SU-DHL-6 (cell line): ENCODE measurements at regions not wholly inside any gene's neighbourhood (a gene's known extent, or its start where the extent isn't known, plus 50 kb on each side); places are given as distances from the start of the nearest gene placed in this dataset.

Experiments
- H2AFZ ChIP-seq: fragments of 200-600 bp; sonication (generic); 2 replicates; pipeline ENCODE4 v1.6.1; 2014; ENCODE audit warnings: low read depth, mild to moderate bottlenecking, moderate library complexity, mixed read lengths, antibody characterized with exemption, low read length; ENCODE audit not compliant: severe bottlenecking
- H3F3A ChIP-seq: fragments of 200-600 bp; shearing (Covaris generic); 2 replicates; pipeline ENCODE4 v1.6.0; 2016; ENCODE audit warnings: antibody characterized with exemption, mild to moderate bottlenecking; ENCODE audit not compliant: insufficient read depth
- H3K27ac ChIP-seq: fragments of 200-600 bp; sonication (generic); 2 replicates; pipeline ENCODE4 v1.5.1; 2016; ENCODE audit warnings: low read depth, mild to moderate bottlenecking, low read length, moderate library complexity, mixed read lengths
- H3K27me3 ChIP-seq: fragments of 200-600 bp; sonication (generic), shearing (Covaris generic); 2 replicates; pipeline ENCODE4 v1.6.0; 2014; ENCODE audit warnings: mild to moderate bottlenecking, low read length
- H3K36me3 ChIP-seq: fragments of 200-600 bp; sonication (generic); 2 replicates; pipeline ENCODE4 v1.6.1; 2014; ENCODE audit warnings: mild to moderate bottlenecking, low read length, mixed read lengths
- H3K4me2 ChIP-seq: fragments of 300-600, 200-600 bp; shearing (Covaris generic), sonication (generic); 2 replicates; pipeline ENCODE4 v1.6.0; 2014; ENCODE audit warnings: low read length, low read depth, mild to moderate bottlenecking; ENCODE audit not compliant: poor library complexity, severe bottlenecking
- H3K4me3 ChIP-seq: fragments of 200-600 bp; sonication (generic); 2 replicates; pipeline ENCODE4 v1.5.1; 2014; ENCODE audit warnings: antibody characterized with exemption, low read length, mild to moderate bottlenecking, mixed read lengths; ENCODE audit not compliant: insufficient read depth, poor library complexity, severe bottlenecking
- H3K79me2 ChIP-seq: fragments of 200-600 bp; sonication (generic); 2 replicates; pipeline ENCODE4 v1.6.1; 2014; ENCODE audit warnings: mild to moderate bottlenecking, low read length, moderate library complexity; ENCODE audit not compliant: insufficient read depth
- H3K9ac ChIP-seq: fragments of 200-600 bp; sonication (generic); 2 replicates; pipeline ENCODE4 v1.7.0; 2014; ENCODE audit warnings: mild to moderate bottlenecking, low read length
- H3K9me2 ChIP-seq: fragments of 200-600 bp; sonication (generic); replicated peaks from 2 replicates; pipeline ENCODE4 v1.6.1; 2014; ENCODE audit warnings: low read length; ENCODE audit not compliant: insufficient read depth
- H3K9me3 ChIP-seq: fragments of 200-600 bp; sonication (generic); 2 replicates; pipeline ENCODE4 v1.6.1; 2014; ENCODE audit warnings: low read length, mixed read lengths; ENCODE audit not compliant: insufficient read depth
- H4K20me1 ChIP-seq: fragments of 200-600 bp; sonication (generic); 2 replicates; pipeline ENCODE4 v1.6.1; 2014; ENCODE audit warnings: low read depth, mild to moderate bottlenecking, antibody characterized with exemption, low read length, moderate library complexity, mixed read lengths
- CTCF ChIP-seq: fragments of 200-600 bp; sonication (generic); IDR thresholded peaks from one replicate; pipeline ENCODE4 v1.5.1; 2017; ENCODE audit warnings: antibody characterized with exemption, mild to moderate bottlenecking, low read length, moderate library complexity; ENCODE audit not compliant: insufficient read depth, poor library complexity, severe bottlenecking
- EZH2phosphoT487 ChIP-seq: fragments of 200-600 bp; sonication (generic), shearing (Covaris generic); conservative IDR thresholded peaks from 2 replicates; pipeline ENCODE4 v1.6.1; 2018; ENCODE audit warnings: mild to moderate bottlenecking, antibody characterized with exemption, low read length, moderate library complexity, mixed read lengths

DNA sequence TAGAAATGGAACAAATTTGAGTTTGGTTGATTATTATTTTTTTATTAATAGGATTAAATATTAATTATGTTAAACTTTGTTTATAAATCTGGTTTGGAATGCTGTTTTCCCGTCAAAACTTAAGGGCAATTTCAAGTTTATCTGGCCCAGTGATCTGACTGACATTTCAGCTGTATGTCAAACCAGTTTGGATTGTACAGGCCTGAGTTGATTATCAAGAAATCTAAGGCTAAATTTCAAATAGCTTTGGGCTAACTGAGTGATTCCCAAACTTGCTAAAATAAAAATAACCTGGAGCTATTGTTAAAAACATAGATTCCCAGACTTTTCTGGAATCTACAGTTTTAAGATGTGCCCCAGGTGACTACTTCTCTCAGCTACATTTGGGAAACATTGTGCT is 65.9 kb upstream of the SPOPL start:
- Histone ChIP-seq H3K9me2 (no peaks in the 10 kb centered on the region), H3K4me2 (no peak overlapping the region), H3K9me3 (no peaks in the 10 kb centered on the region), H3K4me3 (no peak overlapping the region), H3K27me3 (no peaks in the 10 kb centered on the region), H3K27ac (no peak overlapping the region), H3K9ac (no peak overlapping the region), H3F3A (no peaks in the 10 kb centered on the region), H4K20me1 (no peaks in the 10 kb centered on the region), H3K79me2 (no peaks in the 10 kb centered on the region), H2AFZ (no peak overlapping the region), H3K36me3 (no peaks in the 10 kb centered on the region)
- TF ChIP-seq CTCF (no peak), EZH2phosphoT487 (no peak)

DNA sequence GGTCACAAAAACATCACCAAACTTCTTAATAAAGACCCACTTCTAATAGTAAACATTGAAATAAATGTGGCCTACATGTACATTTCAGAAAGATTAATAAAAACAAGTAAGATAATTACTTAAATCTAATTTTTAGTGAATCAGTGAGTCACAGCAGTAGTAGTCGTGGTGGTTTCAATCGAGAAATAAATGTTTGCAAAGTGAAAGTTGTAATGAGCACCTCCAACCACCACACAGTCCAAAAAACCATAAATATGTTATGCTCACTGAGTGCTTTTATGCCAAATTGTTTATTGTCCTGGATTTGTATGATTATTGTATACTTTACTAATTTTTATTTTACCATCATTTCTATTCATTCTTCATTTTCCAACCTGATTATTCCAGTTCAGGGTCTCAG is 61.8 kb upstream of the SPOPL start:
- Histone ChIP-seq H3F3A (no peaks in the 10 kb centered on the region), H2AFZ (no peak overlapping the region), H3K4me2 (no peak overlapping the region), H3K79me2 (no peaks in the 10 kb centered on the region), H3K9me3 (no peaks in the 10 kb centered on the region), H3K36me3 (no peaks in the 10 kb centered on the region), H3K27ac (no peak overlapping the region), H4K20me1 (no peaks in the 10 kb centered on the region), H3K9me2 (no peaks in the 10 kb centered on the region), H3K4me3 (no peak overlapping the region), H3K27me3 (no peaks in the 10 kb centered on the region), H3K9ac (no peak overlapping the region)
- TF ChIP-seq EZH2phosphoT487 = no peak

- H3K36me3 ChIP-seq = no peaks in the 10 kb centered on the region
- no peak overlapping the region for H3K9ac ChIP-seq
- H4K20me1 ChIP-seq = no peaks in the 10 kb centered on the region
- no peak overlapping the region for H2AFZ ChIP-seq
- TF ChIP-seq EZH2phosphoT487 (no peak), CTCF (no peak)
- H3K4me3 ChIP-seq = no peak overlapping the region
- H3F3A ChIP-seq = no peaks in the 10 kb centered on the region
- H3K4me2 ChIP-seq = no peak overlapping the region
- no peak overlapping the region for H3K27ac ChIP-seq
- no peaks in the 10 kb centered on the region for H3K27me3 ChIP-seq
- H3K9me2 ChIP-seq = no peaks in the 10 kb centered on the region
- H3K79me2 ChIP-seq = no peaks in the 10 kb centered on the region
- H3K9me3 ChIP-seq = no peaks in the 10 kb centered on the region
These were observed 60.8 kb upstream of the SPOPL start for GRCh38 chr2:138440759-138441158.

DNA sequence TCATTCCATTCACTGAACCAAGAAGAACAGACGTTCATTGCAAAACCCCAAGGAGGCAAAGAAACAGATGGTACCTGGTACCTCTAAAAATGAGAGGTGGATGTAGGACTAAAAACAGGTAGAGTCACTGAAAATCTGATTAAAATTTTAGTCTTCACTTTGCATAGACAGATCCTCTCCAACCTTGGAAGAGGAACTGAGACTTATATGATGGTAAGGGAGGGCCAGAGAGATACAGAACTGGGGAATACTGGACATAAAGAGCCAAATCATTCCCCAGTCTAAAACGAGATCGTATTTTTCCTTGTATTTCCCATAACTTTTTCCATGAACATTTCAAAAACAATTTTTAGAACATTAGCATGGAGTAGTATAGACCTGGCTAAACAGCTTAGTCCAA is 59.7 kb upstream of the SPOPL start:
- H3K9me2 ChIP-seq = no peaks in the 10 kb centered on the region
- H3K4me3 ChIP-seq = no peak overlapping the region
- no peak for TF ChIP-seq CTCF
- no peak for TF ChIP-seq EZH2phosphoT487
- no peaks in the 10 kb centered on the region for H3K79me2 ChIP-seq
- H3K36me3 ChIP-seq = no peaks in the 10 kb centered on the region
- H3K4me2 ChIP-seq = no peak overlapping the region
- no peak overlapping the region for H2AFZ ChIP-seq
- H3K27me3 ChIP-seq = no peaks in the 10 kb centered on the region
- no peak overlapping the region for H3K9ac ChIP-seq
- H3K27ac ChIP-seq = no peak overlapping the region
- no peaks in the 10 kb centered on the region for H4K20me1 ChIP-seq
- no peaks in the 10 kb centered on the region for H3K9me3 ChIP-seq
- no peaks in the 10 kb centered on the region for H3F3A ChIP-seq
